AG09319 (cell line): ENCODE measurements at regions not wholly inside any gene's neighbourhood (a gene's known extent, or its start where the extent isn't known, plus 50 kb on each side); places are given as distances from the start of the nearest gene placed in this dataset.
A peak's percentile ranks its signal among the peaks of the same experiment; 100 is the strongest.

ENCODE experiments used
- DNase-seq: peaks from one replicate; pipeline ENCODE4 v3.0.0-alpha.2; 2010; ENCODE audit warnings: low read depth; ENCODE audit errors: extremely low read depth
- TF ChIP-seq, protein P1 (sequence below): IDR thresholded peaks from 2 replicates; pipeline ENCODE4 v1.5.1; 2011; ENCODE audit warnings: low read depth, mild to moderate bottlenecking, inconsistent platforms, low read length, moderate library complexity

DNA sequence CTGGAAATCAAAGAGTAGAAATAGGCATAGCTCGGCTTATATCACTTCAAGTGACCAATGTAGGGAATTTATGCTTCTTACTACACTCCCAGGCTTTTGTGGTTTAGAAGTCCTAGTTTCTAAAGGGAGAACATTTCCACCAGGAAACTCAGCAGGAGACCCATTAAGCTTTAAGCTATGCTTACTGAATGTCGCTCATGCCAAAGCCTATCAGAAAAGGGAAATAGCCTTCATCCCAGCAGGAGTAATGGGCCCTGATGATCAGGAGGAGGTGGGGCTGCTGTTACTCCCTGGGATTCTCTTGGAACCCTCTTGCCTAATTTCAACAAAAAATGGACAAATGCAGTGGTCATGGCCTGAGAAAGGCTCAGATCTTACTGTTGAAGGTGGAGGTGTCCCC, 54.5 kb upstream of the SEMA6A start:
- no peak for DNase-seq
- TF ChIP-seq, protein P1, sequence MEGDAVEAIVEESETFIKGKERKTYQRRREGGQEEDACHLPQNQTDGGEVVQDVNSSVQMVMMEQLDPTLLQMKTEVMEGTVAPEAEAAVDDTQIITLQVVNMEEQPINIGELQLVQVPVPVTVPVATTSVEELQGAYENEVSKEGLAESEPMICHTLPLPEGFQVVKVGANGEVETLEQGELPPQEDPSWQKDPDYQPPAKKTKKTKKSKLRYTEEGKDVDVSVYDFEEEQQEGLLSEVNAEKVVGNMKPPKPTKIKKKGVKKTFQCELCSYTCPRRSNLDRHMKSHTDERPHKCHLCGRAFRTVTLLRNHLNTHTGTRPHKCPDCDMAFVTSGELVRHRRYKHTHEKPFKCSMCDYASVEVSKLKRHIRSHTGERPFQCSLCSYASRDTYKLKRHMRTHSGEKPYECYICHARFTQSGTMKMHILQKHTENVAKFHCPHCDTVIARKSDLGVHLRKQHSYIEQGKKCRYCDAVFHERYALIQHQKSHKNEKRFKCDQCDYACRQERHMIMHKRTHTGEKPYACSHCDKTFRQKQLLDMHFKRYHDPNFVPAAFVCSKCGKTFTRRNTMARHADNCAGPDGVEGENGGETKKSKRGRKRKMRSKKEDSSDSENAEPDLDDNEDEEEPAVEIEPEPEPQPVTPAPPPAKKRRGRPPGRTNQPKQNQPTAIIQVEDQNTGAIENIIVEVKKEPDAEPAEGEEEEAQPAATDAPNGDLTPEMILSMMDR: no peak

DNA sequence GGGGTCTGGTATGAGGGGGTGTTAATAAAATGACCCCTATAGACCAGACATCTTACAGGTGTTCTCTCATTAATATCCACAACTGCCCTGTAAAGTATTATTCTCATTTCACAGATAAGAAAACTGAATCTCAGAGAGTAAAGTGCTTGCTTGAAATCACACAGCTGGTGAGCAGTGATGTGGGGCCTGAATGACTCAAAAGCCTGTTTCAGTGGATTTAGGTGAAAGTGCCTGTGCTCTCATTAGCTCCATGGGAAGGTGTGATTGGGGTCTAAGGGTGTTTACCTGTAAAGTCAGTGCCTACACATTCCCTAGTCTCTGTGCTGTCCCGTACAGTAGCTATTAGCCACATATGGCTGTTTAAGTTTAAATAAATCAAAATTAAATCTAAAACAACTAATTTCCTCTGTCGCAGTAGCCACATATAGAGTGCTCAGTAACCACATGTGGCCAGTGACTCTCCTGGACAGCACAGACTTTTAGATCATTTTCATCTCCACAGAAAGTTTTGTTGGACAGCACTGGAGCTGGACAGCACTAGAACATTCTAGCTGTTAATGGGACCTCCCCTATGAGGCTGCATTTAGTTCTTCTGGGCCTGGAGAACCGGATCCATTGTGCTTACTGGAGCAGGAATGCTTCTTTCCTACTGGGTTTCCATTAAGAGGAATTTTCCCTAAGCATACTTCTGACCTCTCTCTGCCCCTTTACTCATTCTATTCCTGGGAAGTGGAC, 52.5 kb upstream of the SEMA6A start:
- TF ChIP-seq, protein P1: no peak
- DNase-seq: no peak

DNA sequence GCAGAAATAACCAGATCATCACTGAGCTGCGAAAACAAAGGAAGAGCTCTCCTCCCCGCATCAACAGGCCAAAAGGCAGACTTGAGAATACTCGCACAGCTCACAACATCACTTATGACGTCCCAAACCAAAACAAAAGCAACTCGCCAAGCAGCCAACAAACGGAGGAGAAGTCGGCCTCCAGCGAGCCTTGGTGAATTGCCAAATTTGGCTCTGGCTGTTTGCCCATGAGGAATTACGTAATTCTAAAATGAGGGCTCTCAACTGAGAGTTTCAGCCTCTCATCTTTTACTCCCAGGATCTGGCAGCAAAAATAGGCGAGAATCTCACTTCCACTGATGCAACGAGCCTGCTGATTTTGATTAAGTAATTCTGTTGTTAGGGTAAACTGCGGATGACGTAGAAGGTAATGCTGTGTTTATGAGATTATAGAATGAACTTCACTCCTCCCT, 51.7 kb upstream of the SEMA6A start:
- TF ChIP-seq, protein P1: no peak
- peak; percentile 8 for DNase-seq
